Breast epithelium (tissue), 3 donors: ENCODE measurements at regions not wholly inside any gene's neighbourhood (a gene's known extent, or its start where the extent isn't known, plus 50 kb on each side); places are given as distances from the start of the nearest gene placed in this dataset.

ENCODE experiments used
- POLR2AphosphoS5 ChIP-seq, 3 donors: sonication (generic); formaldehyde crosslinking; IDR thresholded peaks; one replicate each; pipeline ENCODE4 v1.6.1; 2017; ENCODE audit warnings: antibody characterized with exemption in 3 of 3
- TF ChIP-seq, protein P1 (sequence below), 3 donors: fragments of 450-650 bp; IDR thresholded peaks; one replicate each; pipeline ENCODE4 v1.5.1; 2016 to 2017; ENCODE audit warnings: antibody characterized with exemption in 3 of 3, mild to moderate bottlenecking in 3 of 3, moderate library complexity in 3 of 3

DNA sequence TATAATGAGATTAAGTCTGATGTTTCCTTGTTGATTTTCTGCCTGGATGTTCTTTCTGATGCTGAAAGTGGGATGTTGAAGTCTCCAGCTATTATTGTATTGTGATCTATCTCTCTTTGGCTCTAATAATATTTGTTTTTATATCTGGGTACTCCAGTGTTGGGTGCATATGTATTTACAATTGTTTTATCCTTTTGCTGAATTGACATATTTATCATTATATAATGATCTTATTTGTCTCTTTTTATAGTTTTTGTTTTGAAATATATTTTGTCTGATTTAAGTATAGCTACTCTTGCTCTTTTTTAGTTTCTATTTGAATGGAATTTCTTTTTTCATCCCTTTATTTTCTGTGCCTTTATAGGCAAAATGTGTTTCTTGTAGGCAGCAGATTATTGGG is 522.2 kb upstream of the NEGR1 start:
- TF ChIP-seq, protein P1, sequence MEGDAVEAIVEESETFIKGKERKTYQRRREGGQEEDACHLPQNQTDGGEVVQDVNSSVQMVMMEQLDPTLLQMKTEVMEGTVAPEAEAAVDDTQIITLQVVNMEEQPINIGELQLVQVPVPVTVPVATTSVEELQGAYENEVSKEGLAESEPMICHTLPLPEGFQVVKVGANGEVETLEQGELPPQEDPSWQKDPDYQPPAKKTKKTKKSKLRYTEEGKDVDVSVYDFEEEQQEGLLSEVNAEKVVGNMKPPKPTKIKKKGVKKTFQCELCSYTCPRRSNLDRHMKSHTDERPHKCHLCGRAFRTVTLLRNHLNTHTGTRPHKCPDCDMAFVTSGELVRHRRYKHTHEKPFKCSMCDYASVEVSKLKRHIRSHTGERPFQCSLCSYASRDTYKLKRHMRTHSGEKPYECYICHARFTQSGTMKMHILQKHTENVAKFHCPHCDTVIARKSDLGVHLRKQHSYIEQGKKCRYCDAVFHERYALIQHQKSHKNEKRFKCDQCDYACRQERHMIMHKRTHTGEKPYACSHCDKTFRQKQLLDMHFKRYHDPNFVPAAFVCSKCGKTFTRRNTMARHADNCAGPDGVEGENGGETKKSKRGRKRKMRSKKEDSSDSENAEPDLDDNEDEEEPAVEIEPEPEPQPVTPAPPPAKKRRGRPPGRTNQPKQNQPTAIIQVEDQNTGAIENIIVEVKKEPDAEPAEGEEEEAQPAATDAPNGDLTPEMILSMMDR (IDR thresholded peaks at IDR 0.05) = no peak
- TF ChIP-seq POLR2AphosphoS5 (IDR thresholded peaks at IDR 0.05) = no peak
